Ramos (cell line): ENCODE measurements at regions not wholly inside any gene's neighbourhood (a gene's known extent, or its start where the extent isn't known, plus 50 kb on each side); places are given as distances from the start of the nearest gene placed in this dataset.

Source experiments
- in situ Hi-C: fragments of 300-500 bp; cut with MboI; formaldehyde crosslinking; loops from one replicate; pipeline ENCODE4 v1.14.3; 2022; ENCODE audit warnings: low sequenced_read_pairs; ENCODE audit not compliant: unreplicated experiment

GRCh38 chr9:107942291-107942690 lies 452.7 kb upstream of the KLF4 start:
- in situ Hi-C loops: no loop called here

DNA sequence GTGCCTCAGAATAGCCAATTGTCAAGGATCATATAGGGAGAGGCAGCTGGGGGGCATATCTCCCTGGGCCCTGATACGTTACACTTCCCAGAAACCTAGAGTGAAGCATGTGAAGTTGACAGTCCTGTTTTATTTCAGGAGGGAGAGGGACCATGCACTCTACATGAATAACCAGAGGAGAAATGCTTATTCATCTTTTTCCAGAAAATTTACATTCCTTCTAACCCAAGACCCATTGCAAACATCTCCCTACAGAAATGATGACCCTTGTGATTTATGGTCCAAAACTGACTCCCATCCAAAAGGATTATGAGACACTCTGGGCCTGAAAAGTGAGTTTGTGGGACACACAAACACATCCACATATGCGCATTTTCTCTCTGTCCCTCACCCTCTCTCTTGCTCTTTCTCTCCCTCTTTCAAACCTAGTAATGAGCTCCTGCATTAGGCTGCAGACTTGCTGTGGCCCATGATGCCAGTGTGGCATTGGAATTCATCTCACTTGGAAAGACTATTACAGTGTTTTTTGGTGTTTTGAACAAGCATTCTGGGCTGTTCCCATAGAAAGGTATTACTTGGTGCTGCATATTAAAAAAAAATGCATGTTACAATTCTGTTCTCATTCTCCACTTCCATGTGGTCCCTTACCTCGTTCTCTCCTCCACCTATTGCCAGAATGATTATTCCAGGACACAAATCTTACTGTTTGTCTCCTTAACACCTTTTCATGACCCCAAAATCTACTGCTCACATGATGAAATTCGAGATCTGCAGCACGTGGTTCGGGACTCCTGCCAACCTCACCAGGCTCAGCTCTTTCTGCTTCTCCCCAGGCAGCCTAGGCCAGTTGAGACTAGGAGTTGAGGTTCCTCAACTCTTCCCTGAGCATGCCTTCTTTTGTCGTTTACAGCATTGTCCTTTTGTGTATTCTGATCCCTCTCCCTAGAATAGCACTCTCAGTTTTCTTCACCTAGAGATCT lies 451.3 kb upstream of the KLF4 start:
- in situ Hi-C loops: no loop called here

- in situ Hi-C loops: no loop called here
Observed at GRCh38 chr9:107938801-107939386, 449.3 kb upstream of the KLF4 start.

- in situ Hi-C loops: no loop called here
Observed at GRCh38 chr9:107935931-107936330, 446.4 kb upstream of the KLF4 start.

DNA sequence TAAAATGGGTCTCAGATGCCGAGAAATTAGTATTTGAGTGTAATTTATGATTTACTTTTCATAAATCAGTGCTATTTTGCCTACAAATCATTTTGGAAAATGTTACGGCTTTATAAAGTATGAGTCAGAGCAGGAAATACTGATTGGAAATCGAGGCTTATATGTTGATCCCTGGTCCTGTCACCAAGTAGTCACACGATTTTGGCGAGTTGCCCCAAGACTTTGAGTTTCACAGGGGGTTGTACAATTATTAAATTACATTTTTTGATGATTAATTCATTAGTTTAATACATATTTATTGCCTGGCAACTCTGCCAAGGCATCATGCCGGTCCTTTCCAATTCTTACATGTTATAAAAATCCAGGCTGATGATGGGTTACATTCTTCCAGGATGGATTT lies 443.9 kb upstream of the KLF4 start:
- in situ Hi-C loops: no loop called here

- in situ Hi-C loops: no loop called here
Observed at GRCh38 chr9:107933097-107933496, 443.5 kb upstream of the KLF4 start.

DNA sequence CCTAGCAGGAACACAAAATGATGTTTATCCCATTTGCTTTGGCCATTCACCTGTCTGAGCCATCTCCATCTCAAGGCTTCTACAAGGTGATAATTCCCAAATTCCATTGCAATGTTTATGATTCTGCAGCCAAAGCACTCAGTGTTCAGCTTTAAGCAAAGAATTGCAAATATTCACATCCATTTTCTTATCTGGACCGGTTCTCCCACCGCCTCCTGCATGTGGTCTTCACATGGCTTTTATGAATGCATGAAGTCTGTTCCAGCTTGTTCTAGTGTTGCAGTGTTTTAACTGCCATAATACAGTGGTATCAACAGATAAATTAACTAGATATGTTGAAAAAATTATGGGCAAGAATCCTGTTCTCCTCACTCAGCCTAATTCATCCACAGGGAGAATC lies 443.0 kb upstream of the KLF4 start:
- in situ Hi-C loops: no loop called here

GRCh38 chr9:107932046-107932445 lies 442.5 kb upstream of the KLF4 start:
- in situ Hi-C loops: no loop called here

DNA sequence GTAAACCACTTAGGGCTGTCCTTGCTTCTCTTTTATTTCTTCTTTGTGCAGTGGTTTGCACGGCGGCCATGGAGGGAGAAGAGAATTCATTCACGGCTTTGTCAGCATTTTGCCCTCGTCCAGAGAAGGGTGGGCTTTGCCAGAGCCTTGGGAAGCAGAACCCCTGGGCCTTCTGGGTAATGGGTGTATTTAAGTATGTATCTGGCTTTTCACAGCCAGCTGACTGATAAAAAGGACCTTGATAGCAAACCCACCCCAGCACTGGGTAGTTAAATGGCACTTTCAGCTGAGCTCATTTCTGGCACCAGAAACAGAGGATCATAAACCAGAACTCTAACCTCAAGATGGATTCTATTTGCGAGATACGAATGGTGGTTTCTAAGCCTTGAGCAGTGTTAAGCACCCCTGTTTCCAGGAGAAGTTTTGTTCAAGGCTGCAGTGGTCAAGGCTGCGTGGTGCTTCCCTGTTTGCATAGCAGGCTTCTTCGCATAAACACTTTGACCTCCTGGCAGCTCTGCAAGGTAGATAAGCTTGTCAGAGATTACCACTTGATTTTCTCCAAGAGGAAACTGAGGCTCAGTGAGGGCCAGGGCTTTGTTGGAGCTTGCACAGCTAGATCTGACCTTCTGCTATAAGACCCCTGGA lies 441.6 kb upstream of the KLF4 start:
- in situ Hi-C loops: no loop called here

DNA sequence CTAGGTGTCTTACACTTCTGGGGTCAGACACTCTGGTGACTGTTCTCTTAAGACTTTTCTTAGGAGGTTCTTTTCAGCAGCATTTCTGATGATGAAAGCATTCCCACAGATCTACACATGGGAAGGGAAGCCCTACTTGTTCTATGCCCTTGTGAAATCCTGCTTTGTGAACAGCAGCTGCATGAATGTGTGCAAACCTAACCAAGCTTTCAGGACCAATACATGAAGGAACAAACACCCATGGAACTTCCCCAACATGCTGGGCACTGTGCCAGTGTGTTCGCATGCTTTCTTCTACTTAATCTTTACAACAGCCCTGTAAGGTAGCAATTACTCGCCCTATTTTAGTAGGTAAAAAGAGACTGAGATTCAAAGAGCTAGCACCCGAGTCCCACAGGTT lies 439.9 kb upstream of the KLF4 start:
- in situ Hi-C loops: no loop called here

DNA sequence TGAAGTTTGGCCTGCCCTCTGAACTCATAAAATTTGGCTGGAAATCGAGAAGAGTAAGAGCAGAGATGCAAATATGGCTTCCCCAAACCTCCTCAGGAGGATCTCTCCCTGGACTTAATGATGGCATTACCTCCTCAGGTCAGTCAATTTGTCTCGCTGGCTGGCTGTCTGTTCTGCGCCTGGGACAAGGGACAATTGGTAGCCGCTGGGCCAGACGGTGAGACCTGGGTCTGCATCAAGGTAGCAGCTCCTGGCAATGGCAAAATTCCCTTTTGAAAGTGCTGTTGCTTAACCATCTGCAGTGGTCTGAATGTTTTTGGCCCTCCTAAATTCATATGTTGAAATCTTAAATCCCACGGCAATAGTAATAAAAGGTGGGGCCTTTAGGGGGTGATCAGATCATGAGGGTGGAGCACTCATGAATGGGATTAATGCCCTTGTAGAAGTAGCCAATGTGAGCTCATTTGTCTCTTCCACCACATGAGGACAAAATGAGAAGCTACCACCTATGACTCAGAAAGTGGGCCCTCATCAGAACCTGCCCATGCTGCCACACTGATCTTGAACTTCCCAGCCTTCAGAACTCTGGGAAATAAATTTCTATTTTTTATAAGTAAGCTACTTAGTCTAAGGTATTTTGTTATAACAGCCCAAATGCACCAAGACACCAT lies 439.3 kb upstream of the KLF4 start:
- in situ Hi-C loops: no loop called here

DNA sequence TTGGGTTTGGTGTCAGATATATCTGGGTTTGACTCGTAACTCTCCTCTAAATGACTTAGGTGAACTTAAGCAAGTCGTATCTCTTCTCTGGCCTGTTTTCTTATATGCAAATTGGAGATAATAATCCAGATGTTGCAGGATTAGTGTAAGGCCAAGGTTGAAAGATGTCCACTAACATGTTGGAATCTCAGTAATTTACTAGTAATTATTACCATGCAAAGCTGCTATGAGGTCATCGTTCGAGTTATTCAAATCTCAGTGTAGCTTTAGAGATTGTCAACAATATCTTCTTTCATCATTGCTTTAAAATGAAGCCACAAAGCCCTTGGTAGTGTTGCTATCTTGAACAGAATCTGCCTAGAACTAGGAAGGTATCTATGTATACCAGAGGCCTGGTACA lies 437.7 kb upstream of the KLF4 start:
- in situ Hi-C loops: no loop called here

- in situ Hi-C loops: no loop called here
Observed at GRCh38 chr9:107925749-107926297, 436.3 kb upstream of the KLF4 start.

GRCh38 chr9:107922260-107922659 lies 432.7 kb upstream of the KLF4 start:
- in situ Hi-C loops: no loop called here

DNA sequence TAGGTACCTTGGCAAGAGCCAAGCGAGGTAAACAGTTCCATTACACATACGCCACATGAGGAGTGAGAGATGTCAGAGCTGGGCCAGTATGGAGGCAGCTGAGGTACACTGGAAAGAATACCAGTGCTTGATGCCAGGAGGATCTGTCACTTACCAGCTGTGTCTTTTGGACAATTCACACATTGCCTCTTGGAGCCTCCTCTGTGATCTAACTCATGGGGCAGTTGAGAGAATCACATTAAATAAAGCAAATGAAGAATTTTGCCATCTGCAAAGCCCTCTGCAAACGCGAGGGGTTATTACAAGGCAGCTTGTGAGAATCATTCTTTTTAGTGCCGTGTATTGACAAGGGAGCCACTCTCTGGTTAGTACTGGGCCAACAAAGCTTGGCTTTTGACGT lies 429.7 kb upstream of the KLF4 start:
- in situ Hi-C loops: no loop called here

- in situ Hi-C loops: no loop called here
Observed at GRCh38 chr9:107918749-107919148, 429.2 kb upstream of the KLF4 start.

GRCh38 chr9:107914151-107914550 lies 424.6 kb upstream of the KLF4 start:
- in situ Hi-C loops: no loop called here

GRCh38 chr9:107907715-107908114 lies 418.1 kb upstream of the KLF4 start:
- in situ Hi-C loops: no loop called here

GRCh38 chr9:107907255-107907654 lies 417.7 kb upstream of the KLF4 start:
- in situ Hi-C loops: no loop called here

GRCh38 chr9:107906074-107906473 lies 416.5 kb upstream of the KLF4 start:
- in situ Hi-C loops: no loop called here
